ENCODE measurements at regions not wholly inside any gene's neighbourhood (a gene's known extent, or its start where the extent isn't known, plus 50 kb on each side); places are given as distances from the start of the nearest gene placed in this dataset.

DNA sequence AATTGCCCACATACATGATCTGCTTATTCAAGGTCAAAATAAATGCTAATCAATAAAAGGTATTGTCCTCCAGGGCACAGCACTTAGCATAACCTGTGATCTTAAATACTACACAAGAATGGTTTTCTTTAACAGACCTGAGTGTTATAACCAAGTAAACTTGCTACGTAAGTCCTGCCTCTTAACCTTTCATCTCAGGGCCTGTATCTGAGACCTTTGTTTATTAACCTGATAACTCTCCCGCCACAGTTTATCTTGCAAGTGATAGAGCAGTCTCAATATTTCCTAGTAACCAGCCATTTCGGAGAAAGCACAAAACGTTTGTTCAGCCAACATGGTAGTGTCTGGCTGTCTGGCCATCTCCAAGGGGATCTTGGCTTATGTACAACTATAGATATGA lies 88.4 kb downstream of the DUSP6 start:
- no peak for DNase-seq (ENCODE audit: low spot score)
- TF ChIP-seq, protein P1, sequence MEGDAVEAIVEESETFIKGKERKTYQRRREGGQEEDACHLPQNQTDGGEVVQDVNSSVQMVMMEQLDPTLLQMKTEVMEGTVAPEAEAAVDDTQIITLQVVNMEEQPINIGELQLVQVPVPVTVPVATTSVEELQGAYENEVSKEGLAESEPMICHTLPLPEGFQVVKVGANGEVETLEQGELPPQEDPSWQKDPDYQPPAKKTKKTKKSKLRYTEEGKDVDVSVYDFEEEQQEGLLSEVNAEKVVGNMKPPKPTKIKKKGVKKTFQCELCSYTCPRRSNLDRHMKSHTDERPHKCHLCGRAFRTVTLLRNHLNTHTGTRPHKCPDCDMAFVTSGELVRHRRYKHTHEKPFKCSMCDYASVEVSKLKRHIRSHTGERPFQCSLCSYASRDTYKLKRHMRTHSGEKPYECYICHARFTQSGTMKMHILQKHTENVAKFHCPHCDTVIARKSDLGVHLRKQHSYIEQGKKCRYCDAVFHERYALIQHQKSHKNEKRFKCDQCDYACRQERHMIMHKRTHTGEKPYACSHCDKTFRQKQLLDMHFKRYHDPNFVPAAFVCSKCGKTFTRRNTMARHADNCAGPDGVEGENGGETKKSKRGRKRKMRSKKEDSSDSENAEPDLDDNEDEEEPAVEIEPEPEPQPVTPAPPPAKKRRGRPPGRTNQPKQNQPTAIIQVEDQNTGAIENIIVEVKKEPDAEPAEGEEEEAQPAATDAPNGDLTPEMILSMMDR (IDR thresholded peaks at IDR 0.05; ENCODE audit: extremely low read depth, missing control alignments) = no peak

DNA sequence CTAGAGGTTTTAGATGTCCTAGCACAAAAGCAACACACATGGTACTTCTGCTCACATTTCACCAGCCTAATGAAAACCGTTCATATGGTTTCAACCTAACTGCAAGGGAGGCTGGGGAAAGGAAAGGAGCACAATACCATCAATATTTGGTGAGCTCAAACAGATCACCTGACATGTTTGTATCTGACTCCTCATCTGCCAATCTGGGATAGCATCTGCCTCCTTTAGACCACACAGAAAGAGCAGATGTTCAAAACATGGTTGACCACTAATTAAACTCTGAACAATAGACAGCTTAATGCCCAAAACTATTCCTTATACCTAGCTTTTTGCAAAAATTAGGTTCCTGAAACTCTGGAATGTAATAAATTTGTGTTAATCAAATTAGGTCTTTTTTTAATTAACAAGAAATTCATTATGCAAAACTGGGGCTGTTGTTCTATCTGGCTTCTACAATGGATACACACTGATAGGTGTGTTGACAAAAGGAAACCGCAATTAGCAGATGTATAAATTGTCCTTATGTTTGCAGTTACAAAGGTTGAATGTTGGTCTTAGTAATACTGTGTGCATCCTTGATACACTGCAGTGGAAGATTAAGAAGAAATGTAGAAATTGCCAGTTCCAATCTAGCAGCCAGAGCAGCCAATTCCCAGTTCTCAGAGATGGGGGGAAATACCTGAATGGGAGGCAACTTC lies 89.3 kb downstream of the DUSP6 start:
- TF ChIP-seq, protein P1 (IDR thresholded peaks at IDR 0.05; ENCODE audit: extremely low read depth, missing control alignments) = no peak
- DNase-seq (ENCODE audit: low spot score) = no peak

DNA sequence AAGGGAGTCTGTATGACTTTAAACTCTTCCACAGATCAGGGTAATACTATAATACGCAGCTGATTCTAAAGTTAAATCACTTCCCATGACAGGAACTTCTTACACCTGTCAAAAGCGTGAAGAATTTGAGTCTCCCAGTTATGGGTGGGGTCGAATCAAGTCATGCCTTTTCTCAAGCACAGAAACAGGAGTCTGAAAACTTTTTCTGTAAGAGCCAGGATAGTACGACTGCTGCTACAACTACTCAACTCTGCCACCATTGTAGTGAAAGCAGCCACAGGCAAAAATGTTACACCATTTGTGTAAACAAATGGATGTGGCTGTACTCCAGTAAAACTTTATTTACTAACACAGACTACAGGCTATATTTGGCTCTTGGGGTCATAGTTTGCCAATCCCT lies 90.3 kb downstream of the DUSP6 start:
- DNase-seq (ENCODE audit: low spot score) = no peak
- TF ChIP-seq, protein P1 (IDR thresholded peaks at IDR 0.05; ENCODE audit: extremely low read depth, missing control alignments) = no peak

DNA sequence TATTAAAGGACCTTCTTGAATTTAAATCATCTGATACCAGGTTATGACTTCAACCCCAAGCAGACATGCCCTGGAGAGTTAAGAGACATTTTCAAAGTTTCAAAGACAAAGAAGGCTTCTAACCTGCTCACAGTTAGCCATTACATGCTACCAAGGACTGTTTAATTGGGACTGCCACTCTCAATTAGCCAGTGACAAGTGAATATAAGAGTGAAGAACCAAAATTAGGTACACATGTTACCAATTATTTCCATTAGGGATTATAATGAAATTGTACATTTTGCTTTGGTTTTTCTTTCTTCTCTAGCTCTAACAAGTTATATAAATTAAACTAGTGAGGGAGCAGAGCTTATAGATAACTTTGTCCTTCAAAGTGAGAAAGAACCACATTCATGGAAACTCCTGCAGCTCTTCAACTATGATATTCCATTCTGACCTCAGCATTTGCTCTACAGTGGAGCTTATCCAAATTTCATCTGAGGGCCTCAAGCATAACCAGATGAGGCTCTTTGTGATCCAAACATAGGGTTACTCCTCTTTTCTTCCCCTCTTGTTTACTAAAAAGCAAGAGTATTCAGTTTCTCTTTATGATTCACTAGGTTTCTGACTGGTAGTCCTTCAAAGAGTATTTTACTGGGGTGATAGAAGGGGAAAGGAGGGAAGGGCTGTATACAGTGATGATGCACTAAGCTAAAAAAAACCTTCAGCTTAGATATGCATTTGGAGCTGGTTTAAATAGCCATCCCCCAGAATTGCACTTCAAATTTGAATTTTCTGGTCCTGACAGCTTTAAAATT lies 91.3 kb downstream of the DUSP6 start:
- DNase-seq (ENCODE audit: low spot score) = no peak

DNA sequence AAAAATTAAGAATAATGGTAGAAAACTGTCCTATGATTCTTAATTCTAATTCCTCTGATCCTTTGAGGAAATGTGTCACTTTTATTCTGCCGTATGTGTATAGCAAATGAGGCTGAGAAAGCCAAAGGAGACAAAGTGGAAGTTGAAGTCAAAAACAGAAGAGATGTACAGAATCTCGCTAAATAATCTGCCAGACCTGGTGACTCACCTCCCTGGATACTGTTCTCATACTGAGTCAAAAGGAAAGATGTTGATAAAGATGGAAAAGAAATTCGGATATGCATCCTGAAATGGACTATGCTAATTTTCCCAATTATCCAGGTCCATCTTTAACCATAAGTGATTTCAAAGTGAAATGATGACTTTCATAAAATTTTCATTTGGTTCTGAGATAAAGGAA lies 92.5 kb downstream of the DUSP6 start:
- TF ChIP-seq, protein P1 (IDR thresholded peaks at IDR 0.05; ENCODE audit: extremely low read depth, missing control alignments) = no peak
- DNase-seq (ENCODE audit: low spot score) = no peak

More for the DNA sequence above, 91.3 kb downstream of the DUSP6 start:
- TF ChIP-seq, protein P1 (IDR thresholded peaks at IDR 0.05; ENCODE audit: extremely low read depth, missing control alignments) = no peak

DNA sequence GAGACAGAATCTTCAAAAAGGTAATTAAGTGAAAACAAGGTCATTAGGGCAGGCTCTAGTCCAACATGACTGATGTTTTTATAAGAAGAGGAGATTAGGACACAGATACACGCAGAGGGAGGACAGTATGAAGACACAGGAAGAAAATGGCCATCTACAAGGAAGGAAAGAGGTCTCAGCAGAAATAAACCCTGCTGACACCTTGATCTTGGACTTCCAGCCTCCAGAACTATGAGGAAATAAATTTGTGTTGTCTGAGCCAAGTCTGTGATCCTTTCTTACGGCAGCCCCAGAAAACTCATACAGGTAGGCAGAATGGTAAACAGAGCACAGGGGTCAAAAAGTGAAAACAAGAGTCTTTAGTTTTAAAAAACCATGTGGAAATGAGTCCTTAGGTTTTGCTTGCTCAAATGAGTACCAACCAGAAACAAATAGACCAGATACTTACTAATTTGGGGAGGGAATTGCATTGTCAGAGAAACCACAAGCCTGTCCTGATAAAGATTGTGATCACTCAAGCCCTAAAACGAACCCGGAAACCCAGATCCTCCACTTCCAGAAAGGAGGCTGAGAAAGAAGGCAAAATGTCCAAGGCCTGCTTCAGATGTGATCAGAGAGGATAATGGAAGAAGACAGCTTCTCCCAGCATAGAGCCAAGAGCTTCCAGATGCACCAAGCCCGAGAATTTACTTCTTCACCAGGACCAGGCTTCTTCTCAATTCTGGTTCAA lies 93.9 kb downstream of the DUSP6 start:
- no peak for DNase-seq (ENCODE audit: low spot score)
- TF ChIP-seq, protein P1 (IDR thresholded peaks at IDR 0.05; ENCODE audit: extremely low read depth, missing control alignments) = no peak

DNA sequence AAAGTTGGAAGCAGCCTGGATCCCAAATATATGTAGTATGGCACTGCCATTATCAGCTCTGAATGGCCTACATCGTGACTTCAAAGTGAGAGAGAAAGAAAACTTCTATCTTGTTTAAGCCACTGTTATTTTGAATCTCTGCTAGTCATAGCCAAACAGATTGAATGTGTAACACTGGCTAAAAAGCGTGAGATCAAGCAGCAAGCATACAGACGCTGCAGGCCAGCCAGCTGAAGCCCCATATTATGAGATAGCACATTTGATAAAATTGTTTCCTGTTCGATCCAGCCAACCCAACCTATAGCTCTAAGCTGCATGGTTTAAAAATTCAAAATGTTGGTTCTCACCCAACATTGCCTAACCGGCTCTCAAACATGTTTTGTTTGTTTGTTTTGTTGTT lies 95.0 kb downstream of the DUSP6 start:
- TF ChIP-seq, protein P1 (IDR thresholded peaks at IDR 0.05; ENCODE audit: extremely low read depth, missing control alignments) = no peak
- DNase-seq (ENCODE audit: low spot score) = no peak

All from GM20000 (cell line).